A673 (cell line): ENCODE measurements at regions not wholly inside any gene's neighbourhood (a gene's known extent, or its start where the extent isn't known, plus 50 kb on each side); places are given as distances from the start of the nearest gene placed in this dataset.

Experiments
- BruUV-seq: library from RNA; stranded (reverse); fragments of 400-500 nt; replicated peaks from 2 replicates; lab custom pipeline; 2021; lab: Mats Ljungman, UMichigan
- CTCF ChIA-PET: fragments of 300-600 bp; sonication (Branson Sonifier 250); formaldehyde crosslinking; loops from one replicate; lab custom pipeline; 2022; ENCODE audit warnings: antibody characterized with exemption; lab: Charles Lee
- POLR2A ChIA-PET: fragments of 300-600 bp; sonication (Branson Sonifier 250); formaldehyde crosslinking; loops from one replicate; lab custom pipeline; 2022; ENCODE audit warnings: antibody characterized with exemption; ENCODE audit not compliant: low non-redundant PET; lab: Charles Lee
- DNase-seq: peaks from one replicate; pipeline ENCODE4 v3.0.0-alpha.2; 2015; ENCODE audit warnings: low spot score
- H3K27ac ChIP-seq: fragments of 200-600 bp; sonication (generic); 2 replicates; pipeline ENCODE4 v1.5.1; 2016; ENCODE audit warnings: mixed run types, low read depth, mild to moderate bottlenecking, mixed read lengths, antibody characterized with exemption, low read length; ENCODE audit not compliant: poor library complexity, severe bottlenecking
- H3K27me3 ChIP-seq: fragments of 200-600 bp; sonication (generic); replicated peaks from 2 replicates; pipeline ENCODE4 v1.6.1; 2017; ENCODE audit warnings: mixed run types, low read depth, mild to moderate bottlenecking, mixed read lengths, antibody characterized with exemption, low read length; ENCODE audit not compliant: insufficient read depth, poor library complexity
- H3K36me3 ChIP-seq: fragments of 200-600 bp; sonication (generic); 2 replicates; pipeline ENCODE4 v1.6.1; 2016; ENCODE audit warnings: mixed run types, mild to moderate bottlenecking, mixed read lengths, antibody characterized with exemption, low read length; ENCODE audit not compliant: insufficient read depth, poor library complexity, severe bottlenecking
- H3K4me1 ChIP-seq: fragments of 200-600 bp; sonication (generic); 2 replicates; pipeline ENCODE4 v1.6.1; 2017; ENCODE audit warnings: mixed run types, mild to moderate bottlenecking, mixed read lengths, antibody characterized with exemption, low read length; ENCODE audit not compliant: insufficient read depth, poor library complexity, severe bottlenecking
- H3K4me3 ChIP-seq: fragments of 200-600 bp; sonication (generic); 2 replicates; pipeline ENCODE4 v1.5.1; 2016; ENCODE audit warnings: low read depth, mixed run types, mild to moderate bottlenecking, mixed read lengths, low read length; ENCODE audit not compliant: poor library complexity, severe bottlenecking
- H3K9me3 ChIP-seq: fragments of 200-600 bp; sonication (generic); 2 replicates; pipeline ENCODE4 v1.6.1; 2016; ENCODE audit warnings: mixed run types, low read depth, mild to moderate bottlenecking, mixed read lengths, antibody characterized with exemption, low read length; ENCODE audit not compliant: poor library complexity, severe bottlenecking
- CTCF ChIP-seq: fragments of 300-800, 200-600 bp; sonication (generic); conservative IDR thresholded peaks from 2 replicates; pipeline ENCODE4 v1.5.1; 2017; ENCODE audit warnings: low read depth, mild to moderate bottlenecking, antibody characterized with exemption, low read length, moderate library complexity, mixed read lengths
- EZH2 ChIP-seq: fragments of 200-600 bp; sonication (generic); IDR thresholded peaks from 2 replicates; pipeline ENCODE4 v1.6.1; 2017; ENCODE audit warnings: borderline replicate concordance, low read depth, mild to moderate bottlenecking, mixed read lengths, antibody characterized with exemption, low read length; ENCODE audit not compliant: poor library complexity, severe bottlenecking
- intact Hi-C: fragments of 100-400 bp; cut with micrococcal nuclease; formaldehyde crosslinking; loops from one replicate; pipeline ENCODE4 v1.10.0; 2022; ENCODE audit not compliant: unreplicated experiment

GRCh38 chr5:160957312-160957861 is 105.4 kb upstream of the ATP10B start:
- TF ChIP-seq EZH2: no peak
- no peak for TF ChIP-seq CTCF
- no peaks in the 10 kb centered on the region for H3K4me1 ChIP-seq
- POLR2A ChIA-PET: no interaction called here
- H3K9me3 ChIP-seq: no peaks in the 10 kb centered on the region
- CTCF ChIA-PET: no interaction called here
- no peaks in the 10 kb centered on the region for H3K27me3 ChIP-seq
- no TSS peak for BruUV-seq
- no peak overlapping the region for H3K4me3 ChIP-seq
- DNase-seq: no peak
- H3K27ac ChIP-seq: no peak overlapping the region
- no peaks in the 10 kb centered on the region for H3K36me3 ChIP-seq
- intact Hi-C loops: no loop called here

- no peak overlapping the region for H3K27ac ChIP-seq
- no peaks in the 10 kb centered on the region for H3K4me1 ChIP-seq
- H3K27me3 ChIP-seq: no peaks in the 10 kb centered on the region
- no peaks in the 10 kb centered on the region for H3K9me3 ChIP-seq
- ChIA-PET POLR2A (no interaction called here), CTCF (no interaction called here)
- no peak for DNase-seq
- H3K4me3 ChIP-seq: no peak overlapping the region
- no TSS peak for BruUV-seq
- intact Hi-C loops: no loop called here
- H3K36me3 ChIP-seq: no peaks in the 10 kb centered on the region
- TF ChIP-seq CTCF (no peak), EZH2 (no peak)
These were observed 104.0 kb upstream of the ATP10B start for GRCh38 chr5:160956051-160956450.

- no peaks in the 10 kb centered on the region for H3K27me3 ChIP-seq
- BruUV-seq: no TSS peak
- TF ChIP-seq EZH2: no peak
- no peak for TF ChIP-seq CTCF
- H3K9me3 ChIP-seq: no peaks in the 10 kb centered on the region
- no peaks in the 10 kb centered on the region for H3K36me3 ChIP-seq
- H3K27ac ChIP-seq: no peak overlapping the region
- intact Hi-C loops: no loop called here
- CTCF ChIA-PET: no interaction called here
- POLR2A ChIA-PET: no interaction called here
- no peak for DNase-seq
- H3K4me1 ChIP-seq: no peaks in the 10 kb centered on the region
- H3K4me3 ChIP-seq: no peak overlapping the region
These were observed 98.3 kb upstream of the ATP10B start for GRCh38 chr5:160950311-160950710.
